DOHH2 (cell line): ENCODE measurements at regions not wholly inside any gene's neighbourhood (a gene's known extent, or its start where the extent isn't known, plus 50 kb on each side); places are given as distances from the start of the nearest gene placed in this dataset.

Experiments used
- H3F3A ChIP-seq: fragments of 200-600 bp; sonication (generic), shearing (Covaris generic); 2 replicates; pipeline ENCODE4 v1.6.0; 2016; ENCODE audit warnings: antibody characterized with exemption, mild to moderate bottlenecking; ENCODE audit not compliant: control insufficient read depth, insufficient read depth
- H3K27ac ChIP-seq: fragments of 200-600 bp; sonication (generic); 2 replicates; pipeline ENCODE4 v1.5.1; 2014; ENCODE audit warnings: low read depth, mild to moderate bottlenecking, low read length, moderate library complexity
- H3K27me3 ChIP-seq: fragments of 200-600 bp; sonication (generic); 2 replicates; pipeline ENCODE4 v1.6.1; 2014; ENCODE audit warnings: mild to moderate bottlenecking, low read length, mixed read lengths; ENCODE audit not compliant: control insufficient read depth
- H3K36me3 ChIP-seq: fragments of 200-600 bp; sonication (generic); 2 replicates; pipeline ENCODE4 v1.6.1; 2014; ENCODE audit warnings: mild to moderate bottlenecking, low read length, moderate library complexity, mixed read lengths; ENCODE audit not compliant: control insufficient read depth
- H3K4me1 ChIP-seq: fragments of 200-600 bp; sonication (generic); 2 replicates; pipeline ENCODE4 v1.6.1; 2014; ENCODE audit warnings: mild to moderate bottlenecking, low read length, mixed read lengths; ENCODE audit not compliant: control insufficient read depth
- H3K4me2 ChIP-seq: fragments of 200-600 bp; sonication (generic); 2 replicates; pipeline ENCODE4 v1.6.0; 2014; ENCODE audit warnings: mild to moderate bottlenecking, low read length, moderate library complexity
- H3K4me3 ChIP-seq: fragments of 200-600 bp; sonication (generic); 2 replicates; pipeline ENCODE4 v1.5.1; 2014; ENCODE audit warnings: mild to moderate bottlenecking, low read length, mixed read lengths
- H3K79me2 ChIP-seq: fragments of 200-600 bp; sonication (generic); 2 replicates; pipeline ENCODE4 v1.6.1; 2014; ENCODE audit warnings: mild to moderate bottlenecking, low read length, mixed read lengths; ENCODE audit not compliant: control insufficient read depth
- H3K9me2 ChIP-seq: fragments of 200-600 bp; sonication (generic); replicated peaks from 2 replicates; pipeline ENCODE4 v1.6.1; 2014; ENCODE audit warnings: mild to moderate bottlenecking, low read length, mixed read lengths; ENCODE audit not compliant: control insufficient read depth
- H3K9me3 ChIP-seq: fragments of 200-600 bp; sonication (generic); 2 replicates; pipeline ENCODE4 v1.6.1; 2014; ENCODE audit warnings: antibody characterized with exemption, low read length, mixed read lengths; ENCODE audit not compliant: control insufficient read depth, insufficient read depth
- H4K20me1 ChIP-seq: fragments of 200-600 bp; sonication (generic); 2 replicates; pipeline ENCODE4 v1.6.0; 2014; ENCODE audit warnings: low read depth, mild to moderate bottlenecking, antibody characterized with exemption, low read length, moderate library complexity; ENCODE audit not compliant: control insufficient read depth, insufficient read depth
- EZH2phosphoT487 ChIP-seq: fragments of 200-600 bp; sonication (generic); IDR thresholded peaks from 2 replicates; pipeline ENCODE4 v1.6.1; 2017; ENCODE audit warnings: borderline replicate concordance, mild to moderate bottlenecking, antibody characterized with exemption, low read length, moderate library complexity, mixed read lengths
- TF ChIP-seq, protein P1 (sequence below): fragments of 200-600 bp; sonication (generic); IDR thresholded peaks from one replicate; pipeline ENCODE4 v1.5.1; 2014; ENCODE audit warnings: antibody characterized with exemption, mild to moderate bottlenecking, low read depth, low read length; ENCODE audit not compliant: poor library complexity, severe bottlenecking

DNA sequence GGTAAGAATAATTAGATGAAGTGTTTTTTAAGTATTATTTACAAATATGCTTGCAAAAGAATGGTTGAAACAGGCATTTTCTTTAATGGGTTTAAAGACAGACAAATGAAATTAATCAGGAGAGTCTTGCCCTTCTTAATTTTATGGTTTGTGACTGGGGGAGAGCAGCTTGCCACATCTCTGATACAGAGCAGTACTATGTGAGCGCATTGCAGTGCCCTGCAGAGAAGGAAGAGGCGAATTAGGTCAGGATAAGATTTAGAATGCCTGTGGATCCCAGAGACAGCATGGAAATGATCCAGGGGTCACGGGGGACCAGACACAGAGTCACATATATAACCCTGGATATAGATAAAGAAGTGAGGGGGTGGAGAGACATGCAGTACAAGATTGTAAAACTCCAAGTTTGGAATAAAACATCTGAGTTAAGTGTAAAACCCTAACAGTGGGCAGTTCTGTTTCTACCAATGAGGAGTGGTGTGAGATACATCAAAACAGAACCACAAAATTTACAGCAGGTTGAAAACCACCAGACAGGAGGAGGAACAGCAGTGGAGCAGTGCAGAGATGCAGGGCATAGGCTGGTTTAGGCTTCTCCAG is 125.5 kb downstream of the FAM204A start:
- Histone ChIP-seq H3K9me2 (no peaks in the 10 kb centered on the region), H3K36me3 (no peaks in the 10 kb centered on the region)
- TF ChIP-seq EZH2phosphoT487, result no peak
- TF ChIP-seq, protein P1, sequence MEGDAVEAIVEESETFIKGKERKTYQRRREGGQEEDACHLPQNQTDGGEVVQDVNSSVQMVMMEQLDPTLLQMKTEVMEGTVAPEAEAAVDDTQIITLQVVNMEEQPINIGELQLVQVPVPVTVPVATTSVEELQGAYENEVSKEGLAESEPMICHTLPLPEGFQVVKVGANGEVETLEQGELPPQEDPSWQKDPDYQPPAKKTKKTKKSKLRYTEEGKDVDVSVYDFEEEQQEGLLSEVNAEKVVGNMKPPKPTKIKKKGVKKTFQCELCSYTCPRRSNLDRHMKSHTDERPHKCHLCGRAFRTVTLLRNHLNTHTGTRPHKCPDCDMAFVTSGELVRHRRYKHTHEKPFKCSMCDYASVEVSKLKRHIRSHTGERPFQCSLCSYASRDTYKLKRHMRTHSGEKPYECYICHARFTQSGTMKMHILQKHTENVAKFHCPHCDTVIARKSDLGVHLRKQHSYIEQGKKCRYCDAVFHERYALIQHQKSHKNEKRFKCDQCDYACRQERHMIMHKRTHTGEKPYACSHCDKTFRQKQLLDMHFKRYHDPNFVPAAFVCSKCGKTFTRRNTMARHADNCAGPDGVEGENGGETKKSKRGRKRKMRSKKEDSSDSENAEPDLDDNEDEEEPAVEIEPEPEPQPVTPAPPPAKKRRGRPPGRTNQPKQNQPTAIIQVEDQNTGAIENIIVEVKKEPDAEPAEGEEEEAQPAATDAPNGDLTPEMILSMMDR, result no peak

DNA sequence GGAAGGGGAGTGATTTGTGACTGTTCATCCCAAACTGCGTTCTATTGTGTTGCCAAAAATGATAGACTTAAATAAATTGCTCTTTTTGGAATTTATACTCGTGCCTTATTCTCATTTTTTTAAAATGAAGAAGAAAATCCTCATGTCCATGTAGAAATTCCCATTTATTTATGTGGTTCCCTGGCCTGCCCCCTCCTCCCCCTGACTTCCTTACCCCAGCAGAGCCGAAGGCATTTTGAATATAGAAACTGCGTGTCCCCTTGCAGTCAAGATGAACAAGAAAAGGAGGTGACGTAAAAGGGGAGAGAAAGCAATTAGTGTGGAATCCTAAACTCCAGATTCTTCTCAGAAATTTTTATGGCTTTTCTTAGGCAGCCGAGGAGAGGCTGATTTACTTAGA is 126.1 kb downstream of the FAM204A start:
- no peak overlapping the region for H3K4me3 ChIP-seq

More for the DNA sequence above, 125.5 kb downstream of the FAM204A start:
- Histone ChIP-seq H3K27me3 (no peaks in the 10 kb centered on the region), H3K4me1 (no peaks in the 10 kb centered on the region), H3K9me3 (no peaks in the 10 kb centered on the region), H3K27ac (no peak overlapping the region), H3K4me2 (no peak overlapping the region), H4K20me1 (no peaks in the 10 kb centered on the region), H3K79me2 (no peaks in the 10 kb centered on the region), H3F3A (no peaks in the 10 kb centered on the region), H3K4me3 (no peak overlapping the region)

GRCh38 chr10:118214776-118215175 is 127.3 kb downstream of the FAM204A start:
- Histone ChIP-seq H3K9me3 (no peaks in the 10 kb centered on the region), H3K36me3 (no peaks in the 10 kb centered on the region), H3F3A (no peaks in the 10 kb centered on the region), H3K4me1 (no peaks in the 10 kb centered on the region), H3K4me3 (no peak overlapping the region), H4K20me1 (no peaks in the 10 kb centered on the region), H3K27me3 (no peaks in the 10 kb centered on the region), H3K79me2 (no peaks in the 10 kb centered on the region), H3K9me2 (no peaks in the 10 kb centered on the region), H3K4me2 (no peak overlapping the region), H3K27ac (no peak overlapping the region)
- TF ChIP-seq EZH2phosphoT487, result no peak

More for the DNA sequence above, 126.1 kb downstream of the FAM204A start:
- no peaks in the 10 kb centered on the region for H3K4me1 ChIP-seq
- H3K36me3 ChIP-seq, result no peaks in the 10 kb centered on the region
- no peaks in the 10 kb centered on the region for H4K20me1 ChIP-seq
- H3K27me3 ChIP-seq, result no peaks in the 10 kb centered on the region
- H3K79me2 ChIP-seq, result no peaks in the 10 kb centered on the region
- no peak overlapping the region for H3K27ac ChIP-seq
- no peaks in the 10 kb centered on the region for H3K9me2 ChIP-seq
- no peaks in the 10 kb centered on the region for H3K9me3 ChIP-seq
- no peaks in the 10 kb centered on the region for H3F3A ChIP-seq
- H3K4me2 ChIP-seq, result no peak overlapping the region
- TF ChIP-seq EZH2phosphoT487, result no peak
- TF ChIP-seq, protein P1, result no peak

GRCh38 chr10:118213436-118213835 is 128.7 kb downstream of the FAM204A start:
- Histone ChIP-seq H4K20me1 (no peaks in the 10 kb centered on the region), H3K27me3 (no peaks in the 10 kb centered on the region), H3K9me2 (no peaks in the 10 kb centered on the region), H3K4me3 (no peak overlapping the region), H3F3A (no peaks in the 10 kb centered on the region), H3K9me3 (no peaks in the 10 kb centered on the region), H3K4me1 (no peaks in the 10 kb centered on the region), H3K27ac (no peak overlapping the region), H3K36me3 (no peaks in the 10 kb centered on the region), H3K4me2 (no peak overlapping the region), H3K79me2 (no peaks in the 10 kb centered on the region)
- no peak for TF ChIP-seq EZH2phosphoT487
- TF ChIP-seq, protein P1, result no peak
